ENCODE measurements at regions not wholly inside any gene's neighbourhood (a gene's known extent, or its start where the extent isn't known, plus 50 kb on each side); places are given as distances from the start of the nearest gene placed in this dataset.
"Not testable (repeated sequence)": the region's sequence is repeated elsewhere in the genome, so short reads cannot be mapped to it uniquely, and the experiment has no call there.

GRCh38 chr15:20295238-20295811, 246.3 kb downstream of the GOLGA6L6 start:
- FAIRE-seq (no peak), DNase-seq (ENCODE audit: extremely low spot score, insufficient read length, low read depth) (no peak)

GRCh38 chr15:20294651-20295237, 246.9 kb downstream of the GOLGA6L6 start:
- FAIRE-seq (no peak), DNase-seq (ENCODE audit: extremely low spot score, insufficient read length, low read depth) (no peak)

- not testable (repeated sequence) for DNase-seq (ENCODE audit: extremely low spot score, insufficient read length, low read depth); FAIRE-seq
Measured at GRCh38 chr15:20292422-20293005, 249.1 kb downstream of the GOLGA6L6 start.

- DNase-seq (ENCODE audit: extremely low spot score, insufficient read length, low read depth); FAIRE-seq: not testable (repeated sequence)
Measured at GRCh38 chr15:20291616-20292015, 250.0 kb downstream of the GOLGA6L6 start.

GRCh38 chr15:20290606-20291005, 251.0 kb downstream of the GOLGA6L6 start:
- FAIRE-seq; DNase-seq (ENCODE audit: extremely low spot score, insufficient read length, low read depth): not testable (repeated sequence)

- FAIRE-seq, result not testable (repeated sequence)
Measured at GRCh38 chr15:20289538-20290103, 252.0 kb downstream of the GOLGA6L6 start.

GRCh38 chr15:20288800-20289537, 252.6 kb downstream of the GOLGA6L6 start:
- DNase-seq (ENCODE audit: extremely low spot score, insufficient read length, low read depth); FAIRE-seq: not testable (repeated sequence)

More at GRCh38 chr15:20289538-20290103, 252.0 kb downstream of the GOLGA6L6 start:
- DNase-seq (ENCODE audit: extremely low spot score, insufficient read length, low read depth), result not testable (repeated sequence)

GRCh38 chr15:20286559-20286958, 255.0 kb downstream of the GOLGA6L6 start:
- DNase-seq (ENCODE audit: extremely low spot score, insufficient read length, low read depth); FAIRE-seq: not testable (repeated sequence)

GRCh38 chr15:20285696-20286300, 255.8 kb downstream of the GOLGA6L6 start:
- not testable (repeated sequence) for FAIRE-seq; DNase-seq (ENCODE audit: extremely low spot score, insufficient read length, low read depth)

- not testable (repeated sequence) for FAIRE-seq; DNase-seq (ENCODE audit: extremely low spot score, insufficient read length, low read depth)
Measured at GRCh38 chr15:20284891-20285535, 256.6 kb downstream of the GOLGA6L6 start.

GRCh38 chr15:20283651-20284050, 257.9 kb downstream of the GOLGA6L6 start:
- not testable (repeated sequence) for DNase-seq (ENCODE audit: extremely low spot score, insufficient read length, low read depth); FAIRE-seq

- FAIRE-seq; DNase-seq (ENCODE audit: extremely low spot score, insufficient read length, low read depth): not testable (repeated sequence)
Measured at GRCh38 chr15:20282491-20282943, 259.1 kb downstream of the GOLGA6L6 start.

- not testable (repeated sequence) for FAIRE-seq; DNase-seq (ENCODE audit: extremely low spot score, insufficient read length, low read depth)
Measured at GRCh38 chr15:20281567-20282275, 259.9 kb downstream of the GOLGA6L6 start.

- no peak for FAIRE-seq
Measured at GRCh38 chr15:20280933-20281463, 260.6 kb downstream of the GOLGA6L6 start.

GRCh38 chr15:20280141-20280932, 261.3 kb downstream of the GOLGA6L6 start:
- not testable (repeated sequence) for DNase-seq (ENCODE audit: extremely low spot score, insufficient read length, low read depth); FAIRE-seq

More at GRCh38 chr15:20280933-20281463, 260.6 kb downstream of the GOLGA6L6 start:
- DNase-seq (ENCODE audit: extremely low spot score, insufficient read length, low read depth), result no peak

- DNase-seq (ENCODE audit: extremely low spot score, insufficient read length, low read depth); FAIRE-seq: not testable (repeated sequence)
Measured at GRCh38 chr15:20279056-20279455, 262.5 kb downstream of the GOLGA6L6 start.

GRCh38 chr15:20278376-20278775, 263.2 kb downstream of the GOLGA6L6 start:
- not testable (repeated sequence) for FAIRE-seq; DNase-seq (ENCODE audit: extremely low spot score, insufficient read length, low read depth)

All from GM18507 (cell line).